Peyer's patch (tissue), 4 donors: ENCODE measurements at regions not wholly inside any gene's neighbourhood (a gene's known extent, or its start where the extent isn't known, plus 50 kb on each side); places are given as distances from the start of the nearest gene placed in this dataset.

Experiments used
- CTCF ChIP-seq, 6 experiments: fragments of 450-650 bp in 4 of 6; fragments of 200-600 bp in 2 of 6; sonication (generic) in 1 of 6; IDR thresholded peaks; one replicate each; pipeline ENCODE4 v1.5.1; 2017 to 2019; ENCODE audit warnings: antibody characterized with exemption in 6 of 6, mild to moderate bottlenecking in 3 of 6, moderate library complexity in 1 of 6
- POLR2A ChIP-seq, 2 donors: fragments of 450-650 bp; IDR thresholded peaks; one replicate each; pipeline ENCODE4 v1.5.1; 2017; ENCODE audit warnings: antibody characterized with exemption in 2 of 2, mild to moderate bottlenecking in 2 of 2, moderate library complexity in 2 of 2

- no peak for TF ChIP-seq CTCF (IDR thresholded peaks at IDR 0.05)
- no peak for TF ChIP-seq POLR2A (IDR thresholded peaks at IDR 0.05)
These were observed 695.1 kb downstream of the PLCL1 start for GRCh38 chr2:198499539-198499938.
